ENCODE measurements at regions not wholly inside any gene's neighbourhood (a gene's known extent, or its start where the extent isn't known, plus 50 kb on each side); places are given as distances from the start of the nearest gene placed in this dataset.

DNA sequence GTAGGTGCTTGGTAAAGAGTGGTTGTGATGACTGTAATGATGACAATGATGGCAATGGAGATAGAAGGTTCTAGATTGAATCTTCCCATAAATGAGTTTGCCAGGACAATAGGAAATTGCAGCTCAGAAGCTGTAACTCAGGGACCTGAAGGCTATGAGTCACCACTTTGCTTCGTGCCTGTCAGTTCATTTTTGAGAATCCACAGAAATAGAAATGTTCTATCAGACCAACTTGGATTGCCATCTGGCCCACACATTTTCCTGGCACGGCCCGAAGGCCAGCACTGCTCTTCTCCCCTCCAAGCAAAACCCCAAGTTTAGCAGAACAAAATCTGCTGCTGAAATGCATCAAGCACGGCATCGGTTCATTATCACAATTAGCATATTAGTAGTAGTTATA lies 1127.0 kb downstream of the BCL11B start:
- Histone ChIP-seq H3F3A (replicated peaks; ENCODE audit: insufficient read depth) (no peaks in the 10 kb centered on the region), H3K27ac (ENCODE audit: low read depth in 2 of 2, low read length in 1 of 2) (no peak overlapping the region), H4K20me1 (ENCODE audit: insufficient read depth) (no peaks in the 10 kb centered on the region), H3K27me3 (ENCODE audit: insufficient read depth) (no peaks in the 10 kb centered on the region), H3K4me3 (ENCODE audit: low read depth in 2 of 2, low read length in 1 of 2) (no peak overlapping the region), H3K36me3 (replicated peaks in 1 of 2; ENCODE audit: control insufficient read depth in 1 of 2, insufficient read depth in 2 of 2, low read length in 1 of 2) (no peaks in the 10 kb centered on the region), H3K4me2 (no peak overlapping the region), H3K9me2 (no peaks in the 10 kb centered on the region), H3K9me3 (no peaks in the 10 kb centered on the region), H3K79me2 (ENCODE audit: insufficient read depth) (no peaks in the 10 kb centered on the region), H3K4me1 (ENCODE audit: control insufficient read depth in 1 of 2, insufficient read depth in 2 of 2, low read depth in 1 of 2, low read length in 1 of 2) (no peaks in the 10 kb centered on the region), H3K9ac (no peak overlapping the region), H2AFZ (ENCODE audit: low read depth) (no peak overlapping the region)
- POLR2A ChIA-PET: no interaction called here
- TF ChIP-seq TCF12 (IDR thresholded peaks at IDR 0.05) (peak; percentile 32; the same call in 1 of the 2 replicates), GABPA (IDR thresholded peaks at IDR 0.05; ENCODE audit: low read depth) (no peak)
- WGBS (ENCODE audit: low lambda C conversion rate): 3% methylated on average over 4 of the region's 5 CpGs
- CTCF ChIA-PET: no interaction called here
- DNase-seq: no peak

DNA sequence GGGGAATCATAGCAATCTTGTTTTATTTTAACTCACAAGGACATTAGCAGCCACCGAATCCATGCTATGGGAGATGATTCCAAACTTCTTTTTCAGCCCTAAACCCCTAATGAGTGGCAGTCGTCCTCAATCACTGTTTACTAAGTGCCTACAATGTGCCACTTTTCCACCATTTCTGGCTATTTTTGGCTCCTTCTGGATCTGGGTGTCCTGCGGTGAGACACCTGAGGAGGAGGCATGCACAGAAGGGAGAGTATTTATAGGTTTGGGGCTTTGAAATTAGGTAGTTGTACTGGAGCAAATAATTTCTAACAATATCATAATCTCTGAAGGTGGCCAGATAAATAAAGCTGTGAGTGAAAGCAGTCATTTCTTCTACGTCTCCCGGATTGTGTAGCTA lies 1125.6 kb downstream of the BCL11B start:
- Histone ChIP-seq H3K4me1 (ENCODE audit: control insufficient read depth in 1 of 2, insufficient read depth in 2 of 2, low read depth in 1 of 2, low read length in 1 of 2) (no peaks in the 10 kb centered on the region), H3K9me3 (no peaks in the 10 kb centered on the region), H3K9me2 (no peaks in the 10 kb centered on the region), H3K9ac (no peak overlapping the region), H3K4me3 (ENCODE audit: low read depth in 2 of 2, low read length in 1 of 2) (no peak overlapping the region), H3K4me2 (no peak overlapping the region), H4K20me1 (ENCODE audit: insufficient read depth) (no peaks in the 10 kb centered on the region), H3K36me3 (replicated peaks in 1 of 2; ENCODE audit: control insufficient read depth in 1 of 2, insufficient read depth in 2 of 2, low read length in 1 of 2) (no peaks in the 10 kb centered on the region), H3K27me3 (ENCODE audit: insufficient read depth) (no peaks in the 10 kb centered on the region), H2AFZ (ENCODE audit: low read depth) (no peak overlapping the region), H3K79me2 (ENCODE audit: insufficient read depth) (no peaks in the 10 kb centered on the region), H3K27ac (ENCODE audit: low read depth in 2 of 2, low read length in 1 of 2) (no peak overlapping the region), H3F3A (replicated peaks; ENCODE audit: insufficient read depth) (no peaks in the 10 kb centered on the region)
- WGBS (ENCODE audit: low lambda C conversion rate): 3% methylated on average over 5 of the region's 5 CpGs
- no peak for TF ChIP-seq RXRA (IDR thresholded peaks at IDR 0.05; ENCODE audit: borderline replicate concordance, low read depth)
- no peak for TF ChIP-seq ELF1 (IDR thresholded peaks at IDR 0.05)
- TF ChIP-seq, protein P1, sequence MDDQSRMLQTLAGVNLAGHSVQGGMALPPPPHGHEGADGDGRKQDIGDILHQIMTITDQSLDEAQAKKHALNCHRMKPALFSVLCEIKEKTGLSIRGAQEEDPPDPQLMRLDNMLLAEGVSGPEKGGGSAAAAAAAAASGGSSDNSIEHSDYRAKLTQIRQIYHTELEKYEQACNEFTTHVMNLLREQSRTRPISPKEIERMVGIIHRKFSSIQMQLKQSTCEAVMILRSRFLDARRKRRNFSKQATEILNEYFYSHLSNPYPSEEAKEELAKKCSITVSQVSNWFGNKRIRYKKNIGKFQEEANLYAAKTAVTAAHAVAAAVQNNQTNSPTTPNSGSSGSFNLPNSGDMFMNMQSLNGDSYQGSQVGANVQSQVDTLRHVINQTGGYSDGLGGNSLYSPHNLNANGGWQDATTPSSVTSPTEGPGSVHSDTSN (IDR thresholded peaks at IDR 0.05): no peak
- ChIA-PET POLR2A (no interaction called here), CTCF (no interaction called here)
- no peak for DNase-seq

DNA sequence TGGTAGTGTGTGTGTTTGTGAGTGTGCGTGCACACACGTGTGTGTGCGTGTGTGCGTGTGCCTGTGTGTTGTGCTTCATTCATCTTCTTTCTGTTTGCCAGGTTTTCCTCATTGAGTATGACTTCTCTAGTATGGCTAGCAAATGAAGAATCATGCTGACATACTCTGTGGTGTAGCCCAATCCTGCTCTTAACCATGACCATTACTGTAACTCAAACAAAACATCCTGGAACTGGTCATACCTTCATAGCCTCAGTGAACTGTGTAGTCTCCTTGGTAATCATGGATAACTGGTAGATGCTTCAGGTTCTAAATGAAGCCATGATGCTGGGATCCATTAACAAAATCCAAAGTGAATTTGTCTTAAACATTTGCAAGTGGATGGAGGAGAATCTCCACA lies 1117.7 kb downstream of the BCL11B start:
- WGBS (ENCODE audit: low lambda C conversion rate): 11% methylated on average over 4 of the region's 4 CpGs
- Histone ChIP-seq H3F3A (replicated peaks; ENCODE audit: insufficient read depth) (no peaks in the 10 kb centered on the region), H3K27ac (ENCODE audit: low read depth in 2 of 2, low read length in 1 of 2) (no peak overlapping the region), H3K27me3 (ENCODE audit: insufficient read depth) (no peaks in the 10 kb centered on the region), H3K4me2 (no peak overlapping the region), H2AFZ (ENCODE audit: low read depth) (no peak overlapping the region), H3K4me3 (ENCODE audit: low read depth in 2 of 2, low read length in 1 of 2) (no peak overlapping the region), H3K4me1 (ENCODE audit: control insufficient read depth in 1 of 2, insufficient read depth in 2 of 2, low read depth in 1 of 2, low read length in 1 of 2) (no peaks in the 10 kb centered on the region), H3K9ac (no peak overlapping the region), H3K36me3 (replicated peaks in 1 of 2; ENCODE audit: control insufficient read depth in 1 of 2, insufficient read depth in 2 of 2, low read length in 1 of 2) (no peaks in the 10 kb centered on the region), H3K79me2 (ENCODE audit: insufficient read depth) (no peaks in the 10 kb centered on the region), H3K9me2 (no peaks in the 10 kb centered on the region), H3K9me3 (no peaks in the 10 kb centered on the region), H4K20me1 (ENCODE audit: insufficient read depth) (no peaks in the 10 kb centered on the region)
- ChIA-PET CTCF (no interaction called here), POLR2A (no interaction called here)
- TF ChIP-seq JUND (IDR thresholded peaks at IDR 0.05): no peak
- TF ChIP-seq EP300 (IDR thresholded peaks at IDR 0.05; ENCODE audit: borderline replicate concordance in 1 of 2, low read depth in 1 of 2, low read length in 1 of 2): no peak
- TF ChIP-seq RFX5 (IDR thresholded peaks at IDR 0.05; ENCODE audit: low read length): no peak
- TF ChIP-seq, protein P2, sequence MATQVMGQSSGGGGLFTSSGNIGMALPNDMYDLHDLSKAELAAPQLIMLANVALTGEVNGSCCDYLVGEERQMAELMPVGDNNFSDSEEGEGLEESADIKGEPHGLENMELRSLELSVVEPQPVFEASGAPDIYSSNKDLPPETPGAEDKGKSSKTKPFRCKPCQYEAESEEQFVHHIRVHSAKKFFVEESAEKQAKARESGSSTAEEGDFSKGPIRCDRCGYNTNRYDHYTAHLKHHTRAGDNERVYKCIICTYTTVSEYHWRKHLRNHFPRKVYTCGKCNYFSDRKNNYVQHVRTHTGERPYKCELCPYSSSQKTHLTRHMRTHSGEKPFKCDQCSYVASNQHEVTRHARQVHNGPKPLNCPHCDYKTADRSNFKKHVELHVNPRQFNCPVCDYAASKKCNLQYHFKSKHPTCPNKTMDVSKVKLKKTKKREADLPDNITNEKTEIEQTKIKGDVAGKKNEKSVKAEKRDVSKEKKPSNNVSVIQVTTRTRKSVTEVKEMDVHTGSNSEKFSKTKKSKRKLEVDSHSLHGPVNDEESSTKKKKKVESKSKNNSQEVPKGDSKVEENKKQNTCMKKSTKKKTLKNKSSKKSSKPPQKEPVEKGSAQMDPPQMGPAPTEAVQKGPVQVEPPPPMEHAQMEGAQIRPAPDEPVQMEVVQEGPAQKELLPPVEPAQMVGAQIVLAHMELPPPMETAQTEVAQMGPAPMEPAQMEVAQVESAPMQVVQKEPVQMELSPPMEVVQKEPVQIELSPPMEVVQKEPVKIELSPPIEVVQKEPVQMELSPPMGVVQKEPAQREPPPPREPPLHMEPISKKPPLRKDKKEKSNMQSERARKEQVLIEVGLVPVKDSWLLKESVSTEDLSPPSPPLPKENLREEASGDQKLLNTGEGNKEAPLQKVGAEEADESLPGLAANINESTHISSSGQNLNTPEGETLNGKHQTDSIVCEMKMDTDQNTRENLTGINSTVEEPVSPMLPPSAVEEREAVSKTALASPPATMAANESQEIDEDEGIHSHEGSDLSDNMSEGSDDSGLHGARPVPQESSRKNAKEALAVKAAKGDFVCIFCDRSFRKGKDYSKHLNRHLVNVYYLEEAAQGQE (IDR thresholded peaks at IDR 0.05; ENCODE audit: low read depth, low read length): no peak
- TF ChIP-seq RCOR1 (IDR thresholded peaks at IDR 0.05; ENCODE audit: low read length): no peak
- TF ChIP-seq FOXJ3 (CRISPR knock-in tag; IDR thresholded peaks at IDR 0.05): no peak
- no peak for TF ChIP-seq TAF1 (IDR thresholded peaks at IDR 0.05; ENCODE audit: borderline replicate concordance, low read depth, low read length)
- no peak for DNase-seq

Data from SK-N-SH (cell line).